IPS DF 6.9 (cell line): ENCODE measurements at regions not wholly inside any gene's neighbourhood (a gene's known extent, or its start where the extent isn't known, plus 50 kb on each side); places are given as distances from the start of the nearest gene placed in this dataset.
"Not testable (repeated sequence)": the region's sequence is repeated elsewhere in the genome, so short reads cannot be mapped to it uniquely, and the experiment has no call there.

Experiments
- DNase-seq: peaks from one replicate; pipeline ENCODE4 v3.0.0-alpha.2; 2013; ENCODE audit warnings: low read depth, low spot score
- H3K27ac ChIP-seq: one replicate; pipeline ENCODE4 v1.5.1; 2013; ENCODE audit warnings: low read length, control low read depth
- H3K27me3 ChIP-seq: 2 replicates; pipeline ENCODE4 v1.6.1; 2013; ENCODE audit warnings: mild to moderate bottlenecking, low read length; ENCODE audit not compliant: control insufficient read depth, insufficient read depth
- H3K36me3 ChIP-seq: 2 replicates; pipeline ENCODE4 v1.6.1; 2013; ENCODE audit warnings: low read length; ENCODE audit not compliant: control insufficient read depth, insufficient read depth
- H3K4me1 ChIP-seq: 2 replicates; pipeline ENCODE4 v1.6.1; 2013; ENCODE audit warnings: low read length; ENCODE audit not compliant: control insufficient read depth, insufficient read depth
- H3K4me3 ChIP-seq: 2 replicates; pipeline ENCODE4 v1.5.1; 2013; ENCODE audit warnings: mild to moderate bottlenecking, low read length
- H3K9me3 ChIP-seq: 2 replicates; pipeline ENCODE4 v1.6.1; 2013; ENCODE audit warnings: low read length, inconsistent platforms; ENCODE audit not compliant: control insufficient read depth, insufficient read depth
- WGBS: extraction: QIAGEN DNeasy Blood & Tissue Kit; methylation state at CpG from one replicate; pipeline ENCODE4 v1.1.7; 2013; ENCODE audit warnings: mixed read lengths, missing lambda C conversion rate; ENCODE audit not compliant: insufficient read length, insufficient coverage; 5-methylcytosine and 5-hydroxymethylcytosine counted together

GRCh38 chr2:191499050-191499449 is 178.9 kb upstream of the NABP1 start:
- Histone ChIP-seq H3K27me3 (no peaks in the 10 kb centered on the region), H3K9me3 (no peaks in the 10 kb centered on the region), H3K36me3 (no peaks in the 10 kb centered on the region), H3K27ac (no peak overlapping the region), H3K4me3 (no peak overlapping the region), H3K4me1 (no peaks in the 10 kb centered on the region)
- WGBS, result no CpG with 5 or more reads among the region's 5 CpGs
- DNase-seq, result no peak

- Histone ChIP-seq H3K27ac (no peak overlapping the region), H3K36me3 (no peaks in the 10 kb centered on the region), H3K9me3 (no peaks in the 10 kb centered on the region), H3K27me3 (no peaks in the 10 kb centered on the region), H3K4me3 (no peak overlapping the region), H3K4me1 (no peaks in the 10 kb centered on the region)
- WGBS, result no CpG with 5 or more reads among the region's 9 CpGs
- DNase-seq, result no peak
Observed at GRCh38 chr2:191499874-191500565, 177.9 kb upstream of the NABP1 start.

GRCh38 chr2:191500566-191500883 is 177.4 kb upstream of the NABP1 start:
- Histone ChIP-seq H3K36me3 (no peaks in the 10 kb centered on the region), H3K9me3 (no peaks in the 10 kb centered on the region), H3K27me3 (no peaks in the 10 kb centered on the region), H3K4me1 (no peaks in the 10 kb centered on the region), H3K4me3 (no peak overlapping the region), H3K27ac (no peak overlapping the region)
- no CpG with 5 or more reads among the region's 1 CpG for WGBS
- no peak for DNase-seq

- H3K4me3 ChIP-seq, result no peak overlapping the region
- WGBS, result no CpG with 5 or more reads among the region's 9 CpGs
- no peak overlapping the region for H3K27ac ChIP-seq
Observed at GRCh38 chr2:191500884-191501560, 176.9 kb upstream of the NABP1 start.

GRCh38 chr2:191501561-191502168 is 176.3 kb upstream of the NABP1 start:
- H3K9me3 ChIP-seq, result no peaks in the 10 kb centered on the region

More at GRCh38 chr2:191500884-191501560, 176.9 kb upstream of the NABP1 start:
- Histone ChIP-seq H3K36me3 (no peaks in the 10 kb centered on the region), H3K4me1 (no peaks in the 10 kb centered on the region), H3K9me3 (no peaks in the 10 kb centered on the region), H3K27me3 (no peaks in the 10 kb centered on the region)
- no peak for DNase-seq

GRCh38 chr2:191506515-191506914 is 171.4 kb upstream of the NABP1 start:
- Histone ChIP-seq H3K27me3 (no peaks in the 10 kb centered on the region), H3K4me3 (no peak overlapping the region), H3K36me3 (no peaks in the 10 kb centered on the region), H3K9me3 (no peaks in the 10 kb centered on the region), H3K4me1 (no peaks in the 10 kb centered on the region), H3K27ac (no peak overlapping the region)
- no CpG with 5 or more reads among the region's 3 CpGs for WGBS
- DNase-seq, result no peak

More at GRCh38 chr2:191501561-191502168, 176.3 kb upstream of the NABP1 start:
- no peaks in the 10 kb centered on the region for H3K4me1 ChIP-seq
- no peak overlapping the region for H3K4me3 ChIP-seq
- no peaks in the 10 kb centered on the region for H3K27me3 ChIP-seq
- no peak for DNase-seq
- WGBS, result no CpG with 5 or more reads among the region's 3 CpGs
- H3K36me3 ChIP-seq, result no peaks in the 10 kb centered on the region
- no peak overlapping the region for H3K27ac ChIP-seq

GRCh38 chr2:191507252-191507853 is 170.6 kb upstream of the NABP1 start:
- not testable (repeated sequence) for H3K9me3 ChIP-seq, H3K27me3 ChIP-seq, H3K27ac ChIP-seq, H3K4me1 ChIP-seq, H3K4me3 ChIP-seq, DNase-seq, H3K36me3 ChIP-seq
- WGBS, result no CpG with 5 or more reads among the region's 8 CpGs

- no peaks in the 10 kb centered on the region for H3K4me1 ChIP-seq
- WGBS, result no CpG with 5 or more reads among the region's 5 CpGs
- no peaks in the 10 kb centered on the region for H3K9me3 ChIP-seq
- no peak for DNase-seq
- H3K4me3 ChIP-seq, result no peak overlapping the region
- no peaks in the 10 kb centered on the region for H3K27me3 ChIP-seq
- H3K36me3 ChIP-seq, result no peaks in the 10 kb centered on the region
- no peak overlapping the region for H3K27ac ChIP-seq
Observed at GRCh38 chr2:191508738-191509137, 169.2 kb upstream of the NABP1 start.

- Histone ChIP-seq H3K9me3 (no peaks in the 10 kb centered on the region), H3K4me1 (no peaks in the 10 kb centered on the region), H3K36me3 (no peaks in the 10 kb centered on the region), H3K27ac (no peak overlapping the region), H3K4me3 (no peak overlapping the region), H3K27me3 (no peaks in the 10 kb centered on the region)
- WGBS, result no CpG with 5 or more reads among the region's 7 CpGs
- DNase-seq, result no peak
Observed at GRCh38 chr2:191512216-191512835, 165.6 kb upstream of the NABP1 start.

- Histone ChIP-seq H3K9me3 (no peaks in the 10 kb centered on the region), H3K36me3 (no peaks in the 10 kb centered on the region), H3K27me3 (no peaks in the 10 kb centered on the region), H3K27ac (no peak overlapping the region), H3K4me3 (no peak overlapping the region), H3K4me1 (no peaks in the 10 kb centered on the region)
- no CpG with 5 or more reads among the region's 3 CpGs for WGBS
- DNase-seq, result no peak
Observed at GRCh38 chr2:191512874-191513273, 165.1 kb upstream of the NABP1 start.
